ENCODE measurements at regions not wholly inside any gene's neighbourhood (a gene's known extent, or its start where the extent isn't known, plus 50 kb on each side); places are given as distances from the start of the nearest gene placed in this dataset.

DNA sequence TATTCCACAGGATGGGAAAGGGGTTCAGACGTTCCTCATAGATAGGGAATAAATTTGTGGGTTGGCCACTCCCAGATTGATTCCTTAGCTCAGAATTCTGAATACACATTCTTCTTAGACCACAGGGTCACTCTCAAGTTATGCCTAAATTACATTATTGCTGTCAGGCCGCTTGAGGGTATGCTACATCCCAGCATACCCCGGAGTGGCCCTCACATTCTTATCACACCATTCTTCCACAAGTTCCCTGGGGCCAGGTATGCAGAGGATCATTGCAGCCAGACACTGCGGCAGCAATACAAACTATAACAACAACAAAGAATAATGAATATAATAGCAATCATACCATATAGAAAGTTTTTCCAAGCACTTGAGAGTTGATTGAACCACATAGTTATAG is 237.9 kb upstream of the SOX4 start:
- TF ChIP-seq, protein P1, sequence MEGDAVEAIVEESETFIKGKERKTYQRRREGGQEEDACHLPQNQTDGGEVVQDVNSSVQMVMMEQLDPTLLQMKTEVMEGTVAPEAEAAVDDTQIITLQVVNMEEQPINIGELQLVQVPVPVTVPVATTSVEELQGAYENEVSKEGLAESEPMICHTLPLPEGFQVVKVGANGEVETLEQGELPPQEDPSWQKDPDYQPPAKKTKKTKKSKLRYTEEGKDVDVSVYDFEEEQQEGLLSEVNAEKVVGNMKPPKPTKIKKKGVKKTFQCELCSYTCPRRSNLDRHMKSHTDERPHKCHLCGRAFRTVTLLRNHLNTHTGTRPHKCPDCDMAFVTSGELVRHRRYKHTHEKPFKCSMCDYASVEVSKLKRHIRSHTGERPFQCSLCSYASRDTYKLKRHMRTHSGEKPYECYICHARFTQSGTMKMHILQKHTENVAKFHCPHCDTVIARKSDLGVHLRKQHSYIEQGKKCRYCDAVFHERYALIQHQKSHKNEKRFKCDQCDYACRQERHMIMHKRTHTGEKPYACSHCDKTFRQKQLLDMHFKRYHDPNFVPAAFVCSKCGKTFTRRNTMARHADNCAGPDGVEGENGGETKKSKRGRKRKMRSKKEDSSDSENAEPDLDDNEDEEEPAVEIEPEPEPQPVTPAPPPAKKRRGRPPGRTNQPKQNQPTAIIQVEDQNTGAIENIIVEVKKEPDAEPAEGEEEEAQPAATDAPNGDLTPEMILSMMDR (IDR thresholded peaks at IDR 0.05): no peak
- TF ChIP-seq EZH2 (IDR thresholded peaks at IDR 0.05; ENCODE audit: borderline replicate concordance, insufficient read depth, low read depth, low read length, poor library complexity, severe bottlenecking): no peak

All from B cell (primary cell).